Fibroblast of villous mesenchyme (primary cell): ENCODE measurements at regions not wholly inside any gene's neighbourhood (a gene's known extent, or its start where the extent isn't known, plus 50 kb on each side); places are given as distances from the start of the nearest gene placed in this dataset.

Experiments used
- DNase-seq: peaks from one replicate; pipeline ENCODE4 v3.0.0-alpha.2; 2010; ENCODE audit warnings: low read depth
- H3K4me3 ChIP-seq: 2 replicates; pipeline ENCODE4 v1.5.1; 2011; ENCODE audit warnings: low read depth, mild to moderate bottlenecking, low read length
- TF ChIP-seq, protein P1 (sequence below): IDR thresholded peaks from 2 replicates; pipeline ENCODE4 v1.5.1; 2012; ENCODE audit warnings: low read depth, mild to moderate bottlenecking, low read length; ENCODE audit not compliant: insufficient read depth

DNA sequence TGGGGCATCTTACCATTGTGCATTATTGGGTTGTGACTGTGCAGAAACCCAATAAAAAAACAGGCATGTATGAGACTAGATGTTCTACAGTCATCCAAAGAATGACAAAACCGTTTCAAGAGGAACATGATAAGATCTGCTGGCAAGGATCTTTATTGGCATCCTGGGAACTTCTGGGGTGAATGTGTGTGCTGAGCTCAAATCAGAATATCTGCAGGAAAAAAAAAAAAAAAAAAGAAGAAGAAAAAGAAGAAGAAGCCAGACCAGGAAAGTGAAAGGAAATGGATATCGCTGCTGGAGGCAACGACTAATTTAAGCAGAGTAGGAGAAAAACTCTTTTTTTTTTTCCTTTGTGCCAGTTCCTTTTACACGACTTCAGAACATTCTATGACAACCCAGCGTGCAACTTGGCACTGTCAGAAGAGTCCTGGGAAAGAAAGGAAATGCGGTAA is 484.2 kb upstream of the BOD1L1 start:
- TF ChIP-seq, protein P1, sequence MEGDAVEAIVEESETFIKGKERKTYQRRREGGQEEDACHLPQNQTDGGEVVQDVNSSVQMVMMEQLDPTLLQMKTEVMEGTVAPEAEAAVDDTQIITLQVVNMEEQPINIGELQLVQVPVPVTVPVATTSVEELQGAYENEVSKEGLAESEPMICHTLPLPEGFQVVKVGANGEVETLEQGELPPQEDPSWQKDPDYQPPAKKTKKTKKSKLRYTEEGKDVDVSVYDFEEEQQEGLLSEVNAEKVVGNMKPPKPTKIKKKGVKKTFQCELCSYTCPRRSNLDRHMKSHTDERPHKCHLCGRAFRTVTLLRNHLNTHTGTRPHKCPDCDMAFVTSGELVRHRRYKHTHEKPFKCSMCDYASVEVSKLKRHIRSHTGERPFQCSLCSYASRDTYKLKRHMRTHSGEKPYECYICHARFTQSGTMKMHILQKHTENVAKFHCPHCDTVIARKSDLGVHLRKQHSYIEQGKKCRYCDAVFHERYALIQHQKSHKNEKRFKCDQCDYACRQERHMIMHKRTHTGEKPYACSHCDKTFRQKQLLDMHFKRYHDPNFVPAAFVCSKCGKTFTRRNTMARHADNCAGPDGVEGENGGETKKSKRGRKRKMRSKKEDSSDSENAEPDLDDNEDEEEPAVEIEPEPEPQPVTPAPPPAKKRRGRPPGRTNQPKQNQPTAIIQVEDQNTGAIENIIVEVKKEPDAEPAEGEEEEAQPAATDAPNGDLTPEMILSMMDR, result no peak
- peak overlapping the region; percentile 38 for H3K4me3 ChIP-seq
- DNase-seq, result peak; percentile 66

GRCh38 chr4:14115106-14115505 is 487.6 kb upstream of the BOD1L1 start:
- DNase-seq, result no peak
- TF ChIP-seq, protein P1, result no peak
- H3K4me3 ChIP-seq, result no peak overlapping the region

GRCh38 chr4:14117575-14118238 is 490.2 kb upstream of the BOD1L1 start:
- DNase-seq, result no peak
- TF ChIP-seq, protein P1, result no peak

GRCh38 chr4:14124816-14125215 is 497.3 kb upstream of the BOD1L1 start:
- no peak overlapping the region for H3K4me3 ChIP-seq
- TF ChIP-seq, protein P1, result no peak
- DNase-seq, result no peak

More at GRCh38 chr4:14117575-14118238, 490.2 kb upstream of the BOD1L1 start:
- H3K4me3 ChIP-seq, result no peak overlapping the region

- no peak for DNase-seq
- TF ChIP-seq, protein P1, result no peak
- H3K4me3 ChIP-seq, result no peak overlapping the region
Measured at GRCh38 chr4:14125375-14126129, 498.0 kb upstream of the BOD1L1 start.

GRCh38 chr4:14130551-14130950 is 503.0 kb upstream of the BOD1L1 start:
- TF ChIP-seq, protein P1, result no peak
- peak; percentile 42 for DNase-seq

DNA sequence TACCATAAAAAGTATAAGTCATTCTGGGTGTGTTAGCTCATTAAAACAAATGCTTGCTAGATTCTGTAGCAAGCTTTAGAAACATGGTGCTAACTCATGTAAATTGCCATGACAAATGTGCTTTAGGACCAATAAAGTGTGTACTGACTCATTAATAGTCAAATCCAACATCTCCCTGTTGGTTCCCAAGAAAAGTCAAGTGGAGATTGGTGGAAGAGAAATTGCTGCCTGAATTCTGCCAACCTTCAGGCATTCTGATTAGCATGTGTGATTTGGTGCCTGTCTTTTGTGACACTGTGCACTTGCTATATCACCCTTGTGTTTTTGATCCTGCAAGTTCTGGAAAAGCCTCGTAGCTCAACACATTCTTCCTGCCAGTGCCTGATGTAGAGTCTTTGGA is 503.8 kb upstream of the BOD1L1 start:
- no peak for DNase-seq
- H3K4me3 ChIP-seq, result no peak overlapping the region
- TF ChIP-seq, protein P1, result no peak

More at GRCh38 chr4:14130551-14130950, 503.0 kb upstream of the BOD1L1 start:
- no peak overlapping the region for H3K4me3 ChIP-seq
